BE2C (cell line): ENCODE measurements at regions not wholly inside any gene's neighbourhood (a gene's known extent, or its start where the extent isn't known, plus 50 kb on each side); places are given as distances from the start of the nearest gene placed in this dataset.

Source experiments
- DNase-seq: peaks from one replicate; pipeline ENCODE4 v3.0.0-alpha.2; 2020
- H3K27me3 ChIP-seq: fragments of 250-450 bp; sonication (Bioruptor Pico); 2 replicates; pipeline ENCODE4 v1.5.1; 2020; ENCODE audit warnings: mild to moderate bottlenecking
- H3K36me3 ChIP-seq: fragments of 250-450 bp; sonication (Bioruptor Pico); 2 replicates; pipeline ENCODE4 v1.5.1; 2020; ENCODE audit warnings: mild to moderate bottlenecking
- H3K4me1 ChIP-seq: fragments of 250-450 bp; sonication (Bioruptor Pico); 2 replicates; pipeline ENCODE4 v1.5.1; 2020
- H3K4me3 ChIP-seq: 2 replicates; pipeline ENCODE4 v1.5.1; 2011; ENCODE audit warnings: low read depth, low read length
- H3K9me3 ChIP-seq: fragments of 250-450 bp; sonication (Bioruptor Pico); 2 replicates; pipeline ENCODE4 v1.5.1; 2020
- TF ChIP-seq, protein P1 (sequence below): IDR thresholded peaks from 2 replicates; pipeline ENCODE4 v1.5.1; 2012; ENCODE audit warnings: mild to moderate bottlenecking, low read depth, low read length

DNA sequence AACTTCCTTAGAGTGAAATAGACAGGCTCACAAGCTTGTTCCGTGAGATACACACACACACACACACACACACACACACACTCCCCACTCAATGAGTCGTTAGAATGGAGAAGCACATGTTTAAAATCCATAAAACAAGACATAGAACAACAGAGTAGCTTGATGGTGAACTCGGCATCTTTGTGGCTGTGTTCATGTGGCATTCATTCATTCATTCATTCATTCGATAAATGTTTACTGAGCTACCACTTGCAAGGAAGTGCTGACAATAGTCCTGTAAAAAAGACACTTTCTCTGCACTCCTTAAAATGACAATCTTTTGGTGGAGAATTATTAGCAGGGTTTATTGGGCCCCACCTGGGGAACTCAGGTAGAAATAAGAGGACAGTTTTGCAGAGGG, 242.0 kb downstream of the FOXA2 start:
- TF ChIP-seq, protein P1, sequence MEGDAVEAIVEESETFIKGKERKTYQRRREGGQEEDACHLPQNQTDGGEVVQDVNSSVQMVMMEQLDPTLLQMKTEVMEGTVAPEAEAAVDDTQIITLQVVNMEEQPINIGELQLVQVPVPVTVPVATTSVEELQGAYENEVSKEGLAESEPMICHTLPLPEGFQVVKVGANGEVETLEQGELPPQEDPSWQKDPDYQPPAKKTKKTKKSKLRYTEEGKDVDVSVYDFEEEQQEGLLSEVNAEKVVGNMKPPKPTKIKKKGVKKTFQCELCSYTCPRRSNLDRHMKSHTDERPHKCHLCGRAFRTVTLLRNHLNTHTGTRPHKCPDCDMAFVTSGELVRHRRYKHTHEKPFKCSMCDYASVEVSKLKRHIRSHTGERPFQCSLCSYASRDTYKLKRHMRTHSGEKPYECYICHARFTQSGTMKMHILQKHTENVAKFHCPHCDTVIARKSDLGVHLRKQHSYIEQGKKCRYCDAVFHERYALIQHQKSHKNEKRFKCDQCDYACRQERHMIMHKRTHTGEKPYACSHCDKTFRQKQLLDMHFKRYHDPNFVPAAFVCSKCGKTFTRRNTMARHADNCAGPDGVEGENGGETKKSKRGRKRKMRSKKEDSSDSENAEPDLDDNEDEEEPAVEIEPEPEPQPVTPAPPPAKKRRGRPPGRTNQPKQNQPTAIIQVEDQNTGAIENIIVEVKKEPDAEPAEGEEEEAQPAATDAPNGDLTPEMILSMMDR, result no peak

DNA sequence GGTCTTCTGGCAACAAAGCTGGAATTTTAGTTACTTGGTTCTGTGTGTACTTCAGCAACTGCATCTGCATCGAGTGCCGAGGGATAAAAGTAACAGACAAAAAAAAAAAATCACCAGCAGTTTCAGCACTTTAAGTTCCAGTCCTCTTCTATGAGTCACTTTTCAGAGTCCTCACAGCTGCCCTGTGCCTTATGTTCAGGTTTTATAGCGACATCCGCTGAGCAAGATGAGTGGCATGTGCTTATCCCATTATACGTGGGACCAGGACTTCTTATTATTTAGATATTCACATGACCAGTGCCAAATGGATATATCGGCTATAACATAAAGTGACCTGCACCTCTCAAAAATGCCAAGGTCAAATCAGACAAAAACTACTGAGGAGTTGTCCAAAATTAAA, 242.9 kb downstream of the FOXA2 start:
- TF ChIP-seq, protein P1, result no peak
- H3K9me3 ChIP-seq, result no peaks in the 10 kb centered on the region; the same call in 1 of the 2 replicates
- no peak overlapping the region for H3K4me3 ChIP-seq
- DNase-seq, result no peak
- no peaks in the 10 kb centered on the region for H3K36me3 ChIP-seq
- no peaks in the 10 kb centered on the region for H3K4me1 ChIP-seq
- H3K27me3 ChIP-seq, result no peaks in the 10 kb centered on the region

More for the DNA sequence above, 242.0 kb downstream of the FOXA2 start:
- no peak for DNase-seq
- H3K9me3 ChIP-seq, result no peaks in the 10 kb centered on the region; the same call in 1 of the 2 replicates
- H3K4me1 ChIP-seq, result no peaks in the 10 kb centered on the region
- no peak overlapping the region for H3K4me3 ChIP-seq
- H3K27me3 ChIP-seq, result no peaks in the 10 kb centered on the region
- no peaks in the 10 kb centered on the region for H3K36me3 ChIP-seq

DNA sequence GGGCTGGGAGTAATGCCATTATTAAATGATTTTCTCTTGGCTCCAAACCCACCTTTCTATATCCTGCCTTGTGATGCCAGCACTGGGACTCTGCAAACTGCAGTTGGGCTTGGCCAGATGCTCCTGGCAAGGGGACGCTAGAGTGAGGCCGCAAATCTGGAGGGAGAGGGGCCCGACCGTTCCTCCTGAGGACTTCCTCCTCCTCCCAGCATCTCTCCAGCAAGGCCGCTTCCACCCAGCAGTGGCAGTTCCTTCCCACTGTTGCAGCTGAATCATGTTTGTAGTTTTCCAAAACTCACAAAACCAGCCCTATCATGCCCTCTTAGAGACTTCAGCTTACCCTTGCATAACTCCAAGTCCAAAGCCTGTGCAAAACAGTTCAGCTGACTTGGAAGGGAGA, 244.4 kb downstream of the FOXA2 start:
- Histone ChIP-seq H3K9me3 (no peaks in the 10 kb centered on the region; the same call in 1 of the 2 replicates), H3K4me3 (no peak overlapping the region), H3K27me3 (no peaks in the 10 kb centered on the region), H3K36me3 (no peaks in the 10 kb centered on the region), H3K4me1 (no peaks in the 10 kb centered on the region)
- DNase-seq, result no peak
- TF ChIP-seq, protein P1, result no peak

DNA sequence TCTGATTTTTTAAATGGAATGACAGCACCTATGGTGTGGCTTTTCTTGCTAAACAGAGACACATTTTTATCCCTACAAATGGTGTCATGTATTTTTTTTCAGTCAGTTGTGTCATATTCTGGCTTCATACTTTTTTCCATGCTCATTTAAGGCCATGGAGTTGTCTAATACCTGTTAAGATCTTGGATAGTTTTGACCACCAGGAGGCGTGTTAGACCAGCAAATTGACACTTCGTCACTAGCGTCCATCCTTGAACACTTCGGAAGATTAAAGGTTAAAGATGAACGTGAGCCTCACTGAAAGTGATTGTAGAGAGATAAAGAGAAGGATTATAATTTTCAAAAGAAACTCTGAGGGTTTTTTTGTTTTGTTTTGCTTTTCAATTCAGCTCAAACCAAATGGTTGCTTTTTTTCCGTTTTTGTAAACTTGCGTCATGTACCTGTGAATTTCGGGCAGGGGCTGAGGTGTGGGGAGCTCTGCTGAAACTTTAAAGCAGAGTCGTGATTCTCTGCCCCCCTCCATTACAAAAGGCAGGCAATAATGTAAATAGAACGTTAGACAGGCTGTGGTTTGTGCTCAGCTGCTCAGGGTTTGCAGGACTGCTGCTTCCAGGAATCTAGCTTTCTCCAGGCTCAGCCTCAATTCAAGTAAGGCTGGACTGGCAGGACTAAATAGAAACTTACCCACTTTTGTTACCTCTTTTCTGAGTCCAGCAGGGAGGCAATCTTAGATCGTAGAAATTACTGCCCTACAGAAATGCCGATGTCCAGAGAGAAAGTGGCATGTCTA, 245.1 kb downstream of the FOXA2 start:
- peak; percentile 55 for DNase-seq
- TF ChIP-seq, protein P1, result peak; percentile 81
- Histone ChIP-seq H3K4me3 (no peak overlapping the region), H3K9me3 (no peaks in the 10 kb centered on the region; the same call in 1 of the 2 replicates), H3K4me1 (no peaks in the 10 kb centered on the region), H3K36me3 (no peaks in the 10 kb centered on the region), H3K27me3 (no peaks in the 10 kb centered on the region)

DNA sequence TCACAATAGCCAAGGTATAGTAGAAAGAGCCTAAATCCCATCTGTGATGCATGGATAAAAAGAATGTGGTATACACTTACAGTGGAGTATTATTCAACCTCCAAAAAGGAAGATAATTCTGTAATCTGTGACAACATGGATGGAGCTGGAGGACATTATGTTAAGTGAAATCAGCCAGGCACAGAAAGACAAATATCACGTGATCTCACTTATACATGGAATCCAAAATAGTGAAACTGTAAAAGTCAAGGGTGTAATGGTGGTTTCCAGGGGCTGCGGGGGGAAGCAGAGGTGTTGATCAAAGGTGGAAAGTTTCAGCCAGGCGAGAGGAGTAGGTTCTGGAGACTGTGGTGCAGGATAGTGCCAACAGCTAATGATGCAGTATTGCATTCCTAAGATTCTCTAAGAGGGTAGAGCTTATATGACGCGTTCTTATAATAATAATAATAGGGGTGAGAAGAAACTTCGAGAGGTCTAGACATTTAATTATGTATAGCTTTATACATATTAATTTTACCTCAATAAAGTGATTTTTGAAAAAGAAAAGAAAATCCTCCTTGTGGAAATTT, 246.1 kb downstream of the FOXA2 start:
- H3K4me1 ChIP-seq, result no peaks in the 10 kb centered on the region
- no peaks in the 10 kb centered on the region; the same call in 1 of the 2 replicates for H3K9me3 ChIP-seq
- H3K27me3 ChIP-seq, result no peaks in the 10 kb centered on the region
- TF ChIP-seq, protein P1, result no peak
- no peak for DNase-seq
- H3K4me3 ChIP-seq, result no peak overlapping the region
- no peaks in the 10 kb centered on the region for H3K36me3 ChIP-seq

DNA sequence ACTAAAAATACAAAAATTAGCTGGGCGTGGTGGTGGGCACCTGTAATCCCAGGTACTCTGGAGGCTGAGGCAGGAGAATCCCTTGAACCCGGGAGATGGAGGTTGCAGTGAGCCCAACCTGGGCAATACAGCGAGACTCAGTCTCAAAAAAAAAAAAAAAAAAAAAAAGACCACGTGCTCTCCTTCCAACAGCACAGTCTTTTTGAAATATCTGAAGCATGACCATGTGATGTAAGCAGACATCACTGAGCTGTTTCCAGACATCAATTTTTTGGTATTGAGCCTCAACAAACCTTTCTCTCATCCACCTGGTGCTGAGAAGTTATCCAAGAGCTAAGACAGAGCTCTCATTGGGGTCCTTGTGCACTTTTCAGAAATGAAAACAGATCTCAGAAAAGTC, 249.2 kb downstream of the FOXA2 start:
- H3K27me3 ChIP-seq, result no peaks in the 10 kb centered on the region
- H3K9me3 ChIP-seq, result no peaks in the 10 kb centered on the region
- DNase-seq, result no peak
- no peak overlapping the region for H3K4me3 ChIP-seq
- H3K36me3 ChIP-seq, result no peaks in the 10 kb centered on the region
- TF ChIP-seq, protein P1, result no peak
- H3K4me1 ChIP-seq, result no peaks in the 10 kb centered on the region
